ENCODE measurements at regions not wholly inside any gene's neighbourhood (a gene's known extent, or its start where the extent isn't known, plus 50 kb on each side); places are given as distances from the start of the nearest gene placed in this dataset.

DNA sequence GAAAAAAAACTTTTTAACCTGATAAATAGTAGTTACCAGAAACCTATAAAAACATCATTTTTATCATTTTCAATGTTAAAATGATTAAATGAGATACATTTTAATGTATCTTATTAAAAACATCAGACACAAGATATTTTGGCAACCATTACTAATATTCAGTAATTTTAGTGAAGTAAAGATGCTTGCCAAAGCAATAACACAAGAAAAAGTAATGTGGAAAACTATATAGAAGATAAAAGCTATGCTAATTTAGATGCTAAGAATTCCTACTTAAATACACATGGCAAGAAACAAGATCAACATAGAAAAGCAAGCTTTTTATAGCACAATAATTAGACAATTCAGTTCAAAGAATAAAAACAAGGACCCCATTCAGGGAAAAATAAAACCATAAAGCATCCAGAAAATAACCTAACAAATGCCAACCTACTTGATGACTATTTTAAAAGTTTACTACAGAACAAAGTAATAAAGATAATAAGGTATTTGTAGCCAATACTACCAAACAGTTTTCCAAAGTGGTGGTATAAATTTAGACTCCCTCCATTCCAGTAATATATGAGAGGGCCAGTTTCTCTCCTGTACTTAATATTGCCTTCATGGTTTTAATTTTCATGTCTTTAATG is 489.5 kb downstream of the CDH2 start (continued):
- TF ChIP-seq, protein P1, sequence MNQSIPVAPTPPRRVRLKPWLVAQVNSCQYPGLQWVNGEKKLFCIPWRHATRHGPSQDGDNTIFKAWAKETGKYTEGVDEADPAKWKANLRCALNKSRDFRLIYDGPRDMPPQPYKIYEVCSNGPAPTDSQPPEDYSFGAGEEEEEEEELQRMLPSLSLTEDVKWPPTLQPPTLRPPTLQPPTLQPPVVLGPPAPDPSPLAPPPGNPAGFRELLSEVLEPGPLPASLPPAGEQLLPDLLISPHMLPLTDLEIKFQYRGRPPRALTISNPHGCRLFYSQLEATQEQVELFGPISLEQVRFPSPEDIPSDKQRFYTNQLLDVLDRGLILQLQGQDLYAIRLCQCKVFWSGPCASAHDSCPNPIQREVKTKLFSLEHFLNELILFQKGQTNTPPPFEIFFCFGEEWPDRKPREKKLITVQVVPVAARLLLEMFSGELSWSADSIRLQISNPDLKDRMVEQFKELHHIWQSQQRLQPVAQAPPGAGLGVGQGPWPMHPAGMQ (IDR thresholded peaks at IDR 0.05; ENCODE audit: borderline replicate concordance): no peak

DNA sequence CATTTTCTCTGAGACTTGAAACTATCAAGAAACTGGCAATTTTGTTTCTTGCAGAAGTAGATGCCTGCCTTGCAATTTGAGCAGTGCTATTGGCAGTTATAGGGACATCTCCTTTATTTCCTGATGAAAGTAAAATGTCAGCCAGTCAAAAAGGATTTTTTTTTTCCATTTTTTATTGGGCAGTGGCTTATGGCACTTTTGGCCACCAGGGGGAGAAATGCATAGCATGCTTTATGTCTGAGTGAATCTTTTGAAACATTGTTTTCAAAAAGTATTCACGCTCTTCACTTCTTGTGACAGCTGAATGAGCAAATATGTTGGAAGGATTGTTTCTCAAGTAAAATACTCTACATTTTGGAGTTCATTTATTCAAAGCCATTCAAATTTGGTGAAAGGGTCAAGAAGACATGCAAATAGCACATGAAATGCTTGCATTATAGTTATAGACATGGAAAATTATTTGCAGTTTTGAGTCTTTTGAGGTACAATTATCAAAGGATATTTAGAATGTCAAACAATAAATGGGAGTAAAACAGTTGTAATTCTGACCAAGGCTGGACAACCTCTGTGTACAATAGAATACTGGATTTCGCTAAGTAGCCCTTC is 491.0 kb downstream of the CDH2 start:
- Histone ChIP-seq H3K4me2 (ENCODE audit: control insufficient read depth, insufficient read depth) (no peak overlapping the region), H3K27me3 (replicated peaks in 1 of 2; ENCODE audit: control insufficient read depth in 2 of 2, insufficient read depth in 2 of 2, low read length in 1 of 2) (no peaks in the 10 kb centered on the region), H3K4me3 (no peak overlapping the region), H3K9ac (ENCODE audit: control insufficient read depth, insufficient read depth, low read length) (no peak overlapping the region), H3K36me3 (ENCODE audit: control insufficient read depth in 2 of 2, insufficient read depth in 2 of 2, low read length in 1 of 2) (no peaks in the 10 kb centered on the region), H3K9me3 (replicated peaks; ENCODE audit: control insufficient read depth, insufficient read depth, low read length) (no peaks in the 10 kb centered on the region), H4K20me1 (ENCODE audit: control insufficient read depth, insufficient read depth) (no peaks in the 10 kb centered on the region), H3K4me1 (ENCODE audit: control insufficient read depth, insufficient read depth, low read length) (no peaks in the 10 kb centered on the region), H2AFZ (ENCODE audit: control insufficient read depth, low read depth, low read length) (no peak overlapping the region), H3K79me2 (ENCODE audit: control insufficient read depth, insufficient read depth, low read length) (no peaks in the 10 kb centered on the region), H3K27ac (ENCODE audit: control insufficient read depth, insufficient read depth) (no peak overlapping the region)
- ATAC-seq: peak; percentile 34; the same call in 1 of the 3 replicates
- in situ Hi-C loops (cut with MboI): no loop called here
- no TSS peak for BruUV-seq (replicated peaks)
- intact Hi-C loops (cut with micrococcal nuclease; ENCODE audit: unreplicated experiment): loop anchor here (2.0 to 5.0 kb wide), 2 partner anchors 66 to 503 kb away; no protein-coding TSS in a partner anchor
- ChIA-PET CTCF (interaction anchor here (1.1 to 1.6 kb wide), 2 partner anchors 18 to 21 kb away, joined by 4 to 5 read pairs; no protein-coding TSS in a partner anchor), SMC1A (ENCODE audit: uncharacterized antibody, unreplicated experiment) (interaction anchor here (1.5 kb wide), 1 partner anchor 17 kb away, joined by 6 read pairs; no protein-coding TSS in a partner anchor), RAD21 (ENCODE audit: unreplicated experiment) (interaction anchor here (1.4 kb wide), 2 partner anchors 59 to 64 kb away, joined by 3 to 6 read pairs; no protein-coding TSS in a partner anchor), POLR2A (no interaction called here)
- no peak for TF ChIP-seq BCL11A (IDR thresholded peaks at IDR 0.05; ENCODE audit: low read depth, low read length)
- TF ChIP-seq SMC3 (IDR thresholded peaks at IDR 0.05; ENCODE audit: borderline replicate concordance, low read length): peak; percentile 58; the same call in 1 of the 2 replicates
- TF ChIP-seq, protein P2, sequence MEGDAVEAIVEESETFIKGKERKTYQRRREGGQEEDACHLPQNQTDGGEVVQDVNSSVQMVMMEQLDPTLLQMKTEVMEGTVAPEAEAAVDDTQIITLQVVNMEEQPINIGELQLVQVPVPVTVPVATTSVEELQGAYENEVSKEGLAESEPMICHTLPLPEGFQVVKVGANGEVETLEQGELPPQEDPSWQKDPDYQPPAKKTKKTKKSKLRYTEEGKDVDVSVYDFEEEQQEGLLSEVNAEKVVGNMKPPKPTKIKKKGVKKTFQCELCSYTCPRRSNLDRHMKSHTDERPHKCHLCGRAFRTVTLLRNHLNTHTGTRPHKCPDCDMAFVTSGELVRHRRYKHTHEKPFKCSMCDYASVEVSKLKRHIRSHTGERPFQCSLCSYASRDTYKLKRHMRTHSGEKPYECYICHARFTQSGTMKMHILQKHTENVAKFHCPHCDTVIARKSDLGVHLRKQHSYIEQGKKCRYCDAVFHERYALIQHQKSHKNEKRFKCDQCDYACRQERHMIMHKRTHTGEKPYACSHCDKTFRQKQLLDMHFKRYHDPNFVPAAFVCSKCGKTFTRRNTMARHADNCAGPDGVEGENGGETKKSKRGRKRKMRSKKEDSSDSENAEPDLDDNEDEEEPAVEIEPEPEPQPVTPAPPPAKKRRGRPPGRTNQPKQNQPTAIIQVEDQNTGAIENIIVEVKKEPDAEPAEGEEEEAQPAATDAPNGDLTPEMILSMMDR (IDR thresholded peaks at IDR 0.05 in 2 of 3, conservative IDR thresholded peaks at IDR 0.05 in 1 of 3; ENCODE audit: control insufficient read depth in 2 of 3, extremely low read depth in 1 of 3, insufficient read depth in 1 of 3, low read depth in 3 of 3, low read length in 3 of 3): peak; percentile 38 to 47 (median 40); a peak in 4 of 6 replicates
- peak; percentile 41; the same call in 1 of the 2 replicates for TF ChIP-seq RAD21 (IDR thresholded peaks at IDR 0.05; ENCODE audit: insufficient read depth, low read depth, low read length)
- FAIRE-seq: no peak
- 5% methylated on average over 2 of the region's 2 CpGs for WGBS (ENCODE audit: insufficient coverage, insufficient replicate concordance, low lambda C conversion rate, missing lambda C conversion rate)
- no peak for DNase-seq (ENCODE audit: low read depth, low spot score)

Measured in GM12878 (cell line).